HG02970 (cell line): ENCODE measurements at regions not wholly inside any gene's neighbourhood (a gene's known extent, or its start where the extent isn't known, plus 50 kb on each side); places are given as distances from the start of the nearest gene placed in this dataset.
"Not testable (repeated sequence)": the region's sequence is repeated elsewhere in the genome, so short reads cannot be mapped to it uniquely, and the experiment has no call there.

Experiments
- ATAC-seq: cut with Tn5 transposase; IDR thresholded peaks from one replicate; pipeline ENCODE4 v1.9.1; 2021; ENCODE audit warnings: mild to moderate bottlenecking, moderate library complexity, moderate number of reproducible peaks; ENCODE audit not compliant: unreplicated experiment, low FRiP score

GRCh38 chr10:129171812-129172211 lies 295.2 kb upstream of the MGMT start:
- no peak for ATAC-seq

- ATAC-seq: no peak
Observed at GRCh38 chr10:129174232-129175014, 292.6 kb upstream of the MGMT start.

- no peak for ATAC-seq
Observed at GRCh38 chr10:129179245-129179971, 287.6 kb upstream of the MGMT start.

GRCh38 chr10:129179972-129180678 lies 286.9 kb upstream of the MGMT start:
- ATAC-seq: no peak

- no peak for ATAC-seq
Observed at GRCh38 chr10:129184196-129184595, 282.8 kb upstream of the MGMT start.

GRCh38 chr10:129187331-129187730 lies 279.7 kb upstream of the MGMT start:
- ATAC-seq: no peak

- ATAC-seq: no peak
Observed at GRCh38 chr10:129191797-129192196, 275.2 kb upstream of the MGMT start.

- ATAC-seq: no peak
Observed at GRCh38 chr10:129192344-129193128, 274.5 kb upstream of the MGMT start.

GRCh38 chr10:129193148-129193547 lies 273.9 kb upstream of the MGMT start:
- no peak for ATAC-seq

- ATAC-seq: no peak
Observed at GRCh38 chr10:129194181-129194870, 272.7 kb upstream of the MGMT start.

- no peak for ATAC-seq
Observed at GRCh38 chr10:129199826-129200225, 267.2 kb upstream of the MGMT start.

- ATAC-seq: no peak
Observed at GRCh38 chr10:129203819-129204218, 263.2 kb upstream of the MGMT start.

GRCh38 chr10:129207297-129207696 lies 259.7 kb upstream of the MGMT start:
- ATAC-seq: no peak

GRCh38 chr10:129210876-129211275 lies 256.2 kb upstream of the MGMT start:
- ATAC-seq: no peak

- ATAC-seq: no peak
Observed at GRCh38 chr10:129213256-129213655, 253.8 kb upstream of the MGMT start.

- ATAC-seq: not testable (repeated sequence)
Observed at GRCh38 chr10:129213996-129214395, 253.0 kb upstream of the MGMT start.

GRCh38 chr10:129219364-129219763 lies 247.7 kb upstream of the MGMT start:
- ATAC-seq: no peak

GRCh38 chr10:129222436-129222835 lies 244.6 kb upstream of the MGMT start:
- ATAC-seq: no peak

GRCh38 chr10:129223363-129223762 lies 243.7 kb upstream of the MGMT start:
- no peak for ATAC-seq

GRCh38 chr10:129224065-129224464 lies 243.0 kb upstream of the MGMT start:
- ATAC-seq: no peak
